ENCODE measurements at regions not wholly inside any gene's neighbourhood (a gene's known extent, or its start where the extent isn't known, plus 50 kb on each side); places are given as distances from the start of the nearest gene placed in this dataset.

GRCh38 chr3:177886501-177886900, 649.7 kb upstream of the KCNMB2 start:
- TF ChIP-seq CTCF (conservative IDR thresholded peaks at IDR 0.05; ENCODE audit: low read length) = no peak
- no peak for TF ChIP-seq EZH2phosphoT487 (IDR thresholded peaks at IDR 0.05; ENCODE audit: borderline replicate concordance)

Data from Loucy (cell line).